OCI-LY1 (cell line): ENCODE measurements at regions not wholly inside any gene's neighbourhood (a gene's known extent, or its start where the extent isn't known, plus 50 kb on each side); places are given as distances from the start of the nearest gene placed in this dataset.

Source experiments
- CTCF ChIP-seq: fragments of 200-600 bp; sonication (generic), shearing (Covaris generic); IDR thresholded peaks from 2 replicates; pipeline ENCODE4 v1.5.1; 2017; ENCODE audit warnings: mild to moderate bottlenecking, antibody characterized with exemption, low read length, moderate library complexity, mixed read lengths
- EZH2 ChIP-seq: fragments of 200-600 bp; sonication (generic), shearing (Covaris generic); IDR thresholded peaks from 2 replicates; pipeline ENCODE4 v1.8.0; 2017; ENCODE audit warnings: borderline replicate concordance, mixed run types, mild to moderate bottlenecking, antibody characterized with exemption, low read length, moderate library complexity, mixed read lengths

GRCh38 chr11:33613404-33613803 lies 87.2 kb downstream of the C11orf91 start:
- TF ChIP-seq CTCF: no peak
- no peak for TF ChIP-seq EZH2
